ENCODE measurements at regions not wholly inside any gene's neighbourhood (a gene's known extent, or its start where the extent isn't known, plus 50 kb on each side); places are given as distances from the start of the nearest gene placed in this dataset.

DNA sequence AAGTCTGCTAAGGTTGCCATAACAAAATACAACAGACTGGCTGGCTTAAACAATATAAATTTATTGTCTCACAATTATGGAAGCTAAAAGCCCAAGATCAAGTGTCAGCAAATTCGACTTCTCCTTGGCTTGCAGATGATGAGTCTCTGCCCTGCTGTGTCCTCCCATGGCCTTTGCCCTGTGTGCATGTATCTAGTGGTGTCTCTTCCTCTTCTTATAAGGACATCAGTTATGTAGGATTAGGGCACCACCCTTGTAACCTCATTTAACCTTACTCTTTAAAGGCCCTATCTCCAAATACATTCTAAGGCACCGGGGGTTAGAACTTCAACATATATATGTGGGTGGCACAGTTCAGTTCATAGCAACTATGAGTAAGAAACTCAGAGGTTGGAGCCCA, 157.9 kb upstream of the RASA1 start:
- H3K27me3 ChIP-seq = no peaks in the 10 kb centered on the region
- Mint-ChIP-seq H3K27ac (no peak overlapping the region), H3K36me3 (no peaks in the 10 kb centered on the region), H3K4me3 (no peak overlapping the region), H3K4me1 (no peaks in the 10 kb centered on the region), H3K27me3 (ENCODE audit: insufficient read depth, low read depth) (peaks cover 6% of the 10 kb centered on the region), H3K9me3 (peaks cover 3% of the 10 kb centered on the region)
- H3K4me2 ChIP-seq = no peak overlapping the region
- no peak for TF ChIP-seq EZH2 (IDR thresholded peaks at IDR 0.05)
- TF ChIP-seq, protein P1, sequence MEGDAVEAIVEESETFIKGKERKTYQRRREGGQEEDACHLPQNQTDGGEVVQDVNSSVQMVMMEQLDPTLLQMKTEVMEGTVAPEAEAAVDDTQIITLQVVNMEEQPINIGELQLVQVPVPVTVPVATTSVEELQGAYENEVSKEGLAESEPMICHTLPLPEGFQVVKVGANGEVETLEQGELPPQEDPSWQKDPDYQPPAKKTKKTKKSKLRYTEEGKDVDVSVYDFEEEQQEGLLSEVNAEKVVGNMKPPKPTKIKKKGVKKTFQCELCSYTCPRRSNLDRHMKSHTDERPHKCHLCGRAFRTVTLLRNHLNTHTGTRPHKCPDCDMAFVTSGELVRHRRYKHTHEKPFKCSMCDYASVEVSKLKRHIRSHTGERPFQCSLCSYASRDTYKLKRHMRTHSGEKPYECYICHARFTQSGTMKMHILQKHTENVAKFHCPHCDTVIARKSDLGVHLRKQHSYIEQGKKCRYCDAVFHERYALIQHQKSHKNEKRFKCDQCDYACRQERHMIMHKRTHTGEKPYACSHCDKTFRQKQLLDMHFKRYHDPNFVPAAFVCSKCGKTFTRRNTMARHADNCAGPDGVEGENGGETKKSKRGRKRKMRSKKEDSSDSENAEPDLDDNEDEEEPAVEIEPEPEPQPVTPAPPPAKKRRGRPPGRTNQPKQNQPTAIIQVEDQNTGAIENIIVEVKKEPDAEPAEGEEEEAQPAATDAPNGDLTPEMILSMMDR (IDR thresholded peaks at IDR 0.05) = no peak
- no peak for TF ChIP-seq EZH2phosphoT487 (IDR thresholded peaks at IDR 0.05)
- DNase-seq (ENCODE audit: low spot score) = no peak
- no peaks in the 10 kb centered on the region for H3K9me3 ChIP-seq (ENCODE audit: low read depth)
- H4K20me1 ChIP-seq (ENCODE audit: low read depth) = no peaks in the 10 kb centered on the region
- no peaks in the 10 kb centered on the region for H3K36me3 ChIP-seq
- H3K9ac ChIP-seq = no peak overlapping the region
- no peaks in the 10 kb centered on the region for H3K79me2 ChIP-seq (ENCODE audit: low read depth)
- H3F3A ChIP-seq (ENCODE audit: low read depth) = no peaks in the 10 kb centered on the region
- no peak overlapping the region for H3K27ac ChIP-seq
- no peak overlapping the region for H2AFZ ChIP-seq (replicated peaks)
- H3K4me1 ChIP-seq = no peaks in the 10 kb centered on the region
- no peak overlapping the region for H3K4me3 ChIP-seq

DNA sequence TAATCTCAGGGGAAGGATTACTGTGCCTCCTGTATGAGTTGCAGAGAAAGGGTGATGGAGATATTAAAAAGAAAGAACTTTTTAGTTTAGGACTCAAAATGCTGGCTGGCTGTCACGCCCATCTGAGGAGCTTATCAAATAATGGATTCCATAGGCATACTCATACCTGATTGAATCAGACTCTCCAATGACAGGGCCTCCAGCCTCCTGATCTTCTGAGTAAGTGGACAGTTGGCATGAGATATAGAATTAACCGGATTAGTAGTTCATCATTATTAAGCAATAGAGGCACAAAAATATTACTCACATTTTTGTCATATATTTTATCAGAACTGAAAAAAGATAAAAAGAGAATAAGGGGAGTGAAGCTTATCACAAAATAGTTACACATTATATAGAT, 157.0 kb upstream of the RASA1 start:
- H3K4me3 ChIP-seq = no peak overlapping the region
- H3K4me3 Mint-ChIP-seq = no peak overlapping the region

DNA sequence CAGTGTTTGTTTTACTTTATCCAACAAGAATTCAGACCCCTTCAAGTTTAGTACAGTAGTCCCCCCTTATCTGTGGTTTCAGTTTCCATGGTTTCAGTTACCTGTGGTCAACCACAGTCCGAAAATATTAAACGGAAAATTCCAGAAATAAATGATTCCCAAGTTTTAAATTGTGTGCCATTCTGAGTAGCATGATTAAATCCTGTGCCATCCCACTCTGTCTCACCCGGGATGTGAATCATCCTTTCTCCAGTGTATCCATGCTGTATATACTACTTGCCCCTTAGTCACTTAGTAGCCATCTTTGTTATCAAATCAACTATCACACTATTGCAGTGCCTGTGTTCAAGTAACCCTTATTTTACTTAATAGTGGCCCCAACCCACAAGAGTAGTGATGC, 153.8 kb upstream of the RASA1 start:
- Mint-ChIP-seq H3K4me1 (no peaks in the 10 kb centered on the region), H3K27me3 (ENCODE audit: insufficient read depth, low read depth) (peaks cover 3% of the 10 kb centered on the region), H3K4me3 (no peak overlapping the region), H3K36me3 (no peaks in the 10 kb centered on the region), H3K27ac (no peak overlapping the region), H3K9me3 (no peaks in the 10 kb centered on the region)
- H3K27ac ChIP-seq = no peak overlapping the region
- no peak for DNase-seq (ENCODE audit: low spot score)
- no peaks in the 10 kb centered on the region for H3K79me2 ChIP-seq (ENCODE audit: low read depth)
- no peaks in the 10 kb centered on the region for H3K27me3 ChIP-seq
- H3K4me1 ChIP-seq = no peaks in the 10 kb centered on the region
- no peaks in the 10 kb centered on the region for H3K9me3 ChIP-seq (ENCODE audit: low read depth)
- no peak overlapping the region for H2AFZ ChIP-seq (replicated peaks)
- no peaks in the 10 kb centered on the region for H3F3A ChIP-seq (ENCODE audit: low read depth)
- no peaks in the 10 kb centered on the region for H3K36me3 ChIP-seq
- TF ChIP-seq, protein P1 (IDR thresholded peaks at IDR 0.05) = no peak
- no peak for TF ChIP-seq EZH2 (IDR thresholded peaks at IDR 0.05)
- TF ChIP-seq EZH2phosphoT487 (IDR thresholded peaks at IDR 0.05) = no peak
- H3K9ac ChIP-seq = no peak overlapping the region
- H4K20me1 ChIP-seq (ENCODE audit: low read depth) = no peaks in the 10 kb centered on the region
- H3K4me2 ChIP-seq = no peak overlapping the region
- no peak overlapping the region for H3K4me3 ChIP-seq

More for the DNA sequence above, 157.0 kb upstream of the RASA1 start:
- H3K79me2 ChIP-seq (ENCODE audit: low read depth) = no peaks in the 10 kb centered on the region
- no peak overlapping the region for H3K27ac ChIP-seq
- Mint-ChIP-seq H3K36me3 (no peaks in the 10 kb centered on the region), H3K4me1 (no peaks in the 10 kb centered on the region), H3K9me3 (no peaks in the 10 kb centered on the region), H3K27ac (no peak overlapping the region), H3K27me3 (ENCODE audit: insufficient read depth, low read depth) (peaks cover 3% of the 10 kb centered on the region)
- H3K36me3 ChIP-seq = no peaks in the 10 kb centered on the region
- DNase-seq (ENCODE audit: low spot score) = no peak
- TF ChIP-seq EZH2 (IDR thresholded peaks at IDR 0.05) = no peak
- TF ChIP-seq EZH2phosphoT487 (IDR thresholded peaks at IDR 0.05) = no peak
- TF ChIP-seq, protein P1 (IDR thresholded peaks at IDR 0.05) = no peak
- no peak overlapping the region for H3K4me2 ChIP-seq
- no peaks in the 10 kb centered on the region for H3F3A ChIP-seq (ENCODE audit: low read depth)
- no peaks in the 10 kb centered on the region for H4K20me1 ChIP-seq (ENCODE audit: low read depth)
- H3K9ac ChIP-seq = no peak overlapping the region
- H3K4me1 ChIP-seq = no peaks in the 10 kb centered on the region
- no peaks in the 10 kb centered on the region for H3K9me3 ChIP-seq (ENCODE audit: low read depth)
- no peaks in the 10 kb centered on the region for H3K27me3 ChIP-seq
- no peak overlapping the region for H2AFZ ChIP-seq (replicated peaks)
